ENCODE measurements at regions not wholly inside any gene's neighbourhood (a gene's known extent, or its start where the extent isn't known, plus 50 kb on each side); places are given as distances from the start of the nearest gene placed in this dataset.
"Not testable (repeated sequence)": the region's sequence is repeated elsewhere in the genome, so short reads cannot be mapped to it uniquely, and the experiment has no call there.

DNA sequence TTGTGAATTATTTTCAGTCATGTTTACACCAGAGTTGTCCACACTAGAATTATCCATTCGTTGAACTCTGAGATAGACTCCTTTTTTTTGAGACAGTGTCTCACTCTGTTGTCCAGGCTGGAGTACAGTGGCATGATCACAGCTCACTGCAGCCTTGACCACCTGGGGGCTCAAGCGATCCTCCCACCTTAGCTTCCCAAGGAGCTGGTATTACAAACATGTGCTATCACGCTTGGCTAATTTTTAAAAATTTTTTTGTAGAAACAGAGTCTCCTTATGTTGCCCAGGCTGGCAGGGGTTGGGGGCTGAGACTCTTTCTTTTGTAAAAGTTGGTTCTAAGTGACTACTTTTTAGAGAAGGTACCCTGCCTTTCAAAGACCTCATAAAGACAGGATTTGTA lies 2887.2 kb downstream of the RPIA start:
- H3K79me1 ChIP-seq (ENCODE audit: insufficient read depth, low read depth, low read length, poor library complexity, severe bottlenecking); H2BK15ac ChIP-seq (ENCODE audit: low read depth, low read length); H3K18ac ChIP-seq (ENCODE audit: insufficient read length, low read depth, low read length); H3K4me3 Mint-ChIP-seq; H3K27me3 Mint-ChIP-seq (ENCODE audit: low read depth); H4K91ac ChIP-seq (ENCODE audit: insufficient read length, low read depth, low read length); H4K20me1 ChIP-seq (ENCODE audit: control insufficient read depth, insufficient read depth, insufficient read length); H3K27ac Mint-ChIP-seq; H3K23me2 ChIP-seq (ENCODE audit: insufficient read length, low read depth, low read length, poor library complexity, severe bottlenecking); H3K27ac ChIP-seq (ENCODE audit: insufficient read length, low read depth, low read length); H4K8ac ChIP-seq (replicated peaks; ENCODE audit: insufficient read length, low read depth, low read length); H2BK5ac ChIP-seq (ENCODE audit: insufficient read length, low read length); H2AFZ ChIP-seq (ENCODE audit: low read length); H3K9ac ChIP-seq (ENCODE audit: extremely low read depth, insufficient read length, low read length); H3K56ac ChIP-seq (ENCODE audit: insufficient read length, low read depth, low read length); H3K23ac ChIP-seq (ENCODE audit: insufficient read length, low read depth, low read length); H2AK5ac ChIP-seq (ENCODE audit: insufficient read length, low read length); H2BK20ac ChIP-seq (ENCODE audit: low read depth, low read length, poor library complexity, severe bottlenecking); H3K4ac ChIP-seq (ENCODE audit: low read depth, low read length); H3K27me3 ChIP-seq (ENCODE audit: insufficient read depth, low read length); H3K9me3 ChIP-seq (ENCODE audit: control insufficient read depth, low read depth, low read length); H3K4me1 ChIP-seq (ENCODE audit: insufficient read depth, low read length); H3K14ac ChIP-seq (ENCODE audit: insufficient read depth, low read length); H3K4me1 Mint-ChIP-seq; H2BK12ac ChIP-seq (ENCODE audit: insufficient read length, low read depth, low read length); H2BK120ac ChIP-seq (ENCODE audit: low read depth, low read length, poor library complexity, severe bottlenecking); DNase-seq; H3K79me2 ChIP-seq (ENCODE audit: insufficient read depth, low read length); H4K5ac ChIP-seq (ENCODE audit: insufficient read length, low read depth, low read length); H3K4me2 ChIP-seq (ENCODE audit: insufficient read depth, insufficient read length, low read length); H3T11ph ChIP-seq (ENCODE audit: low read length): not testable (repeated sequence)
- WGBS (ENCODE audit: extremely low coverage, insufficient read length, low lambda C conversion rate): no CpG with 5 or more reads among the region's 3 CpGs
- peaks cover 12 to 13% (median 13%) of the 10 kb centered on the region in 3 experiments; a peak in 6 of 7 replicates for H3K36me3 Mint-ChIP-seq (ENCODE audit: insufficient read depth in 1 of 3, low read depth in 3 of 3)
- peaks cover 53 to 61% of the 10 kb centered on the region in 2 experiments for H3K9me3 Mint-ChIP-seq

DNA sequence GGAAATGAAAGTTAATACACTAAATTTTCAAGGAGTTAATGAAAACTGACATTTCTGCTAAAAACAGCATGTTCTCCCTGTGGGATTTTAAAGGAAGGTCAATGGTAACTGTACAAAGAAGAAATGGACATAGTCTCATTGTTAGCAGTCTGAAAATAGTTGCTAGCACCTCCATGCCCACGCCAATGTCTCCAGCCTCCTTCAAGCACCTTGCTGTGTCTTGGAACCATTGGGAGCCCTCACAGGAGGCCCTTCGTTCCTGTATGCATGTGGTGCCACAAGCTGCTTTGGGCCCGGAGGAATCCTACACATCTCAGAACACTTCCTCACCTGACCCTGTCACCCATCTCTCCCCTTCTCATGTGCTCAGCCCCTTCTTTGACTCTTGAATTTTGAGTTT lies 2888.1 kb downstream of the RPIA start:
- not testable (repeated sequence) for H2BK20ac ChIP-seq (ENCODE audit: low read depth, low read length, poor library complexity, severe bottlenecking); H3K18ac ChIP-seq (ENCODE audit: insufficient read length, low read depth, low read length); H3K4me1 ChIP-seq (ENCODE audit: insufficient read depth, low read length); H4K20me1 ChIP-seq (ENCODE audit: control insufficient read depth, insufficient read depth, insufficient read length); H3K4me3 Mint-ChIP-seq; H3K27me3 ChIP-seq (ENCODE audit: insufficient read depth, low read length); DNase-seq; H3K14ac ChIP-seq (ENCODE audit: insufficient read depth, low read length); H3K79me1 ChIP-seq (ENCODE audit: insufficient read depth, low read depth, low read length, poor library complexity, severe bottlenecking); H2BK5ac ChIP-seq (ENCODE audit: insufficient read length, low read length); H3K56ac ChIP-seq (ENCODE audit: insufficient read length, low read depth, low read length); H4K91ac ChIP-seq (ENCODE audit: insufficient read length, low read depth, low read length); H2AK5ac ChIP-seq (ENCODE audit: insufficient read length, low read length); H3K4me2 ChIP-seq (ENCODE audit: insufficient read depth, insufficient read length, low read length); H3K4me1 Mint-ChIP-seq; H4K8ac ChIP-seq (replicated peaks; ENCODE audit: insufficient read length, low read depth, low read length); H3T11ph ChIP-seq (ENCODE audit: low read length); H3K23me2 ChIP-seq (ENCODE audit: insufficient read length, low read depth, low read length, poor library complexity, severe bottlenecking); H3K27ac ChIP-seq (ENCODE audit: insufficient read length, low read depth, low read length); H3K27me3 Mint-ChIP-seq (ENCODE audit: low read depth); H3K23ac ChIP-seq (ENCODE audit: insufficient read length, low read depth, low read length); H3K4ac ChIP-seq (ENCODE audit: low read depth, low read length); H2BK12ac ChIP-seq (ENCODE audit: insufficient read length, low read depth, low read length); H2AFZ ChIP-seq (ENCODE audit: low read length); H3K9me3 ChIP-seq (ENCODE audit: control insufficient read depth, low read depth, low read length); H2BK15ac ChIP-seq (ENCODE audit: low read depth, low read length); H3K79me2 ChIP-seq (ENCODE audit: insufficient read depth, low read length); H4K5ac ChIP-seq (ENCODE audit: insufficient read length, low read depth, low read length); H3K9ac ChIP-seq (ENCODE audit: extremely low read depth, insufficient read length, low read length); H3K27ac Mint-ChIP-seq; H2BK120ac ChIP-seq (ENCODE audit: low read depth, low read length, poor library complexity, severe bottlenecking)
- H3K36me3 Mint-ChIP-seq (ENCODE audit: insufficient read depth in 1 of 3, low read depth in 3 of 3): peaks cover 16 to 20% (median 18%) of the 10 kb centered on the region in 3 experiments; a peak in 6 of 7 replicates
- no CpG with 5 or more reads among the region's 3 CpGs for WGBS (ENCODE audit: extremely low coverage, insufficient read length, low lambda C conversion rate)
- peaks cover 61 to 68% of the 10 kb centered on the region in 2 experiments for H3K9me3 Mint-ChIP-seq
